ENCODE measurements at regions not wholly inside any gene's neighbourhood (a gene's known extent, or its start where the extent isn't known, plus 50 kb on each side); places are given as distances from the start of the nearest gene placed in this dataset.

- DNase-seq, result no peak
- Histone ChIP-seq H3K79me2 (ENCODE audit: insufficient read depth) (no peaks in the 10 kb centered on the region), H2AFZ (ENCODE audit: low read depth) (no peak overlapping the region), H3F3A (replicated peaks; ENCODE audit: insufficient read depth) (no peaks in the 10 kb centered on the region), H3K4me3 (ENCODE audit: low read depth in 2 of 2, low read length in 1 of 2) (no peak overlapping the region), H3K9me2 (no peaks in the 10 kb centered on the region), H3K4me1 (ENCODE audit: control insufficient read depth in 1 of 2, insufficient read depth in 2 of 2, low read depth in 1 of 2, low read length in 1 of 2) (no peaks in the 10 kb centered on the region; a peak in 1 of 4 replicates), H4K20me1 (ENCODE audit: insufficient read depth) (no peaks in the 10 kb centered on the region), H3K27me3 (ENCODE audit: insufficient read depth) (peaks cover 44% of the 10 kb centered on the region), H3K36me3 (replicated peaks in 1 of 2; ENCODE audit: control insufficient read depth in 1 of 2, insufficient read depth in 2 of 2, low read length in 1 of 2) (no peaks in the 10 kb centered on the region), H3K4me2 (no peak overlapping the region), H3K9ac (no peak overlapping the region), H3K27ac (ENCODE audit: low read depth in 2 of 2, low read length in 1 of 2) (no peak overlapping the region), H3K9me3 (no peaks in the 10 kb centered on the region)
- TF ChIP-seq EZH2phosphoT487 (IDR thresholded peaks at IDR 0.05; ENCODE audit: borderline replicate concordance, low read depth) (no peak), RCOR1 (IDR thresholded peaks at IDR 0.05; ENCODE audit: low read length) (no peak), REST (IDR thresholded peaks at IDR 0.05; ENCODE audit: low read depth, low read length) (no peak)
- CTCF ChIA-PET, result interaction anchor here (0.6 to 1.4 kb wide), 3 partner anchors 9 to 150 kb away, joined by 3 to 4 read pairs (median 3); no protein-coding TSS in a partner anchor
- 9% methylated on average over 5 of the region's 5 CpGs for WGBS (ENCODE audit: low lambda C conversion rate)
- POLR2A ChIA-PET, result no interaction called here
These were observed 199.2 kb downstream of the AHR start for GRCh38 chr7:17497549-17498167.

GRCh38 chr7:17498230-17498629 is 199.8 kb downstream of the AHR start:
- H3K36me3 ChIP-seq (replicated peaks in 1 of 2; ENCODE audit: control insufficient read depth in 1 of 2, insufficient read depth in 2 of 2, low read length in 1 of 2), result no peaks in the 10 kb centered on the region
- H2AFZ ChIP-seq (ENCODE audit: low read depth), result no peak overlapping the region
- ChIA-PET POLR2A (no interaction called here), CTCF (interaction anchor here (0.6 to 1.0 kb wide), 2 partner anchors 14 to 149 kb away, joined by 3 read pairs; no protein-coding TSS in a partner anchor)
- no peaks in the 10 kb centered on the region for H4K20me1 ChIP-seq (ENCODE audit: insufficient read depth)
- no peak overlapping the region for H3K9ac ChIP-seq
- WGBS (ENCODE audit: low lambda C conversion rate), result 13% methylated on average over 4 of the region's 4 CpGs
- peaks cover 44% of the 10 kb centered on the region for H3K27me3 ChIP-seq (ENCODE audit: insufficient read depth)
- DNase-seq, result no peak
- H3K9me3 ChIP-seq, result no peaks in the 10 kb centered on the region
- no peak overlapping the region for H3K4me3 ChIP-seq (ENCODE audit: low read depth in 2 of 2, low read length in 1 of 2)
- no peak overlapping the region for H3K4me2 ChIP-seq
- H3K79me2 ChIP-seq (ENCODE audit: insufficient read depth), result no peaks in the 10 kb centered on the region
- H3K4me1 ChIP-seq (ENCODE audit: control insufficient read depth in 1 of 2, insufficient read depth in 2 of 2, low read depth in 1 of 2, low read length in 1 of 2), result no peaks in the 10 kb centered on the region; a peak in 1 of 4 replicates
- no peak overlapping the region for H3K27ac ChIP-seq (ENCODE audit: low read depth in 2 of 2, low read length in 1 of 2)
- no peaks in the 10 kb centered on the region for H3K9me2 ChIP-seq
- no peaks in the 10 kb centered on the region for H3F3A ChIP-seq (replicated peaks; ENCODE audit: insufficient read depth)
- TF ChIP-seq NRF1 (IDR thresholded peaks at IDR 0.05; ENCODE audit: low read depth, low read length) (no peak), YY1 (IDR thresholded peaks at IDR 0.05; ENCODE audit: low read depth) (no peak), TCF12 (IDR thresholded peaks at IDR 0.05) (no peak), PBX3 (IDR thresholded peaks at IDR 0.05) (no peak), USF2 (IDR thresholded peaks at IDR 0.05; ENCODE audit: borderline replicate concordance, low read depth, low read length) (no peak), EZH2phosphoT487 (IDR thresholded peaks at IDR 0.05; ENCODE audit: borderline replicate concordance, low read depth) (no peak), CHD2 (IDR thresholded peaks at IDR 0.05; ENCODE audit: low read length, partially characterized antibody) (no peak), USF1 (IDR thresholded peaks at IDR 0.05; ENCODE audit: borderline replicate concordance, low read depth) (no peak), NFIC (IDR thresholded peaks at IDR 0.05; ENCODE audit: borderline replicate concordance) (no peak), CTCF (IDR thresholded peaks at IDR 0.05) (no peak), RFX5 (IDR thresholded peaks at IDR 0.05; ENCODE audit: low read length) (no peak), ELF1 (IDR thresholded peaks at IDR 0.05) (no peak), JUND (IDR thresholded peaks at IDR 0.05) (no peak), EP300 (IDR thresholded peaks at IDR 0.05; ENCODE audit: borderline replicate concordance in 1 of 2, low read depth in 1 of 2, low read length in 1 of 2) (no peak), FOXJ3 (CRISPR knock-in tag; IDR thresholded peaks at IDR 0.05) (no peak), SIN3A (IDR thresholded peaks at IDR 0.05; ENCODE audit: borderline replicate concordance, low read depth, low read length) (no peak), RAD21 (IDR thresholded peaks at IDR 0.05; ENCODE audit: low read length) (no peak), TEAD4 (IDR thresholded peaks at IDR 0.05; ENCODE audit: borderline replicate concordance, insufficient read depth) (no peak)

Data from SK-N-SH (cell line).